GM10248 (cell line): ENCODE measurements at regions not wholly inside any gene's neighbourhood (a gene's known extent, or its start where the extent isn't known, plus 50 kb on each side); places are given as distances from the start of the nearest gene placed in this dataset.

Source experiments
- CTCF ChIA-PET: fragments of 300-600 bp; sonication (Branson Sonifier 250); formaldehyde crosslinking; extraction: SDS; loops from one replicate; lab custom pipeline; 2021; ENCODE audit warnings: antibody characterized with exemption; lab: Yijun Ruan, JAX
- POLR2A ChIA-PET: fragments of 350-650 bp; sonication (Branson Sonifier 250); formaldehyde crosslinking; extraction: SDS; loops from one replicate; lab custom pipeline; 2020; ENCODE audit warnings: antibody characterized with exemption; lab: Yijun Ruan, JAX
- DNase-seq: peaks from one replicate; pipeline ENCODE4 v3.0.0; 2012; ENCODE audit errors: extremely low spot score
- TF ChIP-seq, protein P1 (sequence below): IDR thresholded peaks from 2 replicates; pipeline ENCODE4 v1.5.1; 2012; ENCODE audit warnings: mild to moderate bottlenecking, low read depth; ENCODE audit errors: extremely low read depth, missing control alignments, control extremely low read depth

DNA sequence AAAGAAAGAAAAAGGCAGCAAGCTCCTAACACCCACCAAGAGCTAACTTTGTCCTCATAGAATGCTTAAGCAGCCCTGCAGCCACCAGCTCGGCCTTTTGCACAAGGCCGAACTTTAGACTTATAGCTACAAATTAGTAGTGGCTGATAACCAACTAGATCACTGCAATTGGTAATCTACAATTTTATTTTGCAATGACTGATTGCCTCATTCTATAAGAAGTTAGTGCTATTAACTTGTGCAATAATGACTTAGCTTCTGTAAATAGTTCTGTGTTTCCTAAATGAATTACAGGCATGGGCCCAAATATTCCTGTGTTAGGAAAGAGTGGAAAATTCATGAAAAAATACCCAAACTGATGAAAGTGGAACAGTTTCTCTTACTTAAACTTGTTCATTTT, 284.8 kb upstream of the CFAP20DC start:
- POLR2A ChIA-PET = no interaction called here
- TF ChIP-seq, protein P1, sequence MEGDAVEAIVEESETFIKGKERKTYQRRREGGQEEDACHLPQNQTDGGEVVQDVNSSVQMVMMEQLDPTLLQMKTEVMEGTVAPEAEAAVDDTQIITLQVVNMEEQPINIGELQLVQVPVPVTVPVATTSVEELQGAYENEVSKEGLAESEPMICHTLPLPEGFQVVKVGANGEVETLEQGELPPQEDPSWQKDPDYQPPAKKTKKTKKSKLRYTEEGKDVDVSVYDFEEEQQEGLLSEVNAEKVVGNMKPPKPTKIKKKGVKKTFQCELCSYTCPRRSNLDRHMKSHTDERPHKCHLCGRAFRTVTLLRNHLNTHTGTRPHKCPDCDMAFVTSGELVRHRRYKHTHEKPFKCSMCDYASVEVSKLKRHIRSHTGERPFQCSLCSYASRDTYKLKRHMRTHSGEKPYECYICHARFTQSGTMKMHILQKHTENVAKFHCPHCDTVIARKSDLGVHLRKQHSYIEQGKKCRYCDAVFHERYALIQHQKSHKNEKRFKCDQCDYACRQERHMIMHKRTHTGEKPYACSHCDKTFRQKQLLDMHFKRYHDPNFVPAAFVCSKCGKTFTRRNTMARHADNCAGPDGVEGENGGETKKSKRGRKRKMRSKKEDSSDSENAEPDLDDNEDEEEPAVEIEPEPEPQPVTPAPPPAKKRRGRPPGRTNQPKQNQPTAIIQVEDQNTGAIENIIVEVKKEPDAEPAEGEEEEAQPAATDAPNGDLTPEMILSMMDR = no peak
- DNase-seq = no peak
- CTCF ChIA-PET = interaction anchor here (1.4 to 2.2 kb wide), 4 partner anchors 12 to 21 kb away, joined by 4 to 8 read pairs (median 5); no protein-coding TSS in a partner anchor

DNA sequence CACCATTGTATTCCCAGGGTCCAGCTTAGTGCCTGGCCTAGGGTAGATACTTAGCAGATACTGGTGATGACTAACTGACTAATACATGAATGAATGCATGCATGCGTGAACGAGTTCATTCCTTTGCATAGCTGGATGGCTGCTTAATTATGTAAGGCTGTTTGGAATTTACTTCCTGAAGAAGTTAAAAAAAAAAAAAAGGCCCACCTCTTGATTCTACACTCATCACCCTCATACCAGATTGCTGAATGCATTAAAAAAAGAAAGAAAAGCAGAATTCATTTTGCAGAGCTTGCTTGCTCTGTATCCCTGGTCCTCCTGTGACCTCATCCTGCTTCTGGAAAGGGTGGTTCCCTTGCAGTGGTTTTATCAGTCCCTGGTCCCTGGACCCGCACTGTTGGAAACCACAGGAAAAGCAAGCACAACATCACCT, 277.6 kb upstream of the CFAP20DC start:
- ChIA-PET CTCF (interaction anchor here (0.8 to 2.5 kb wide), 5 partner anchors 14 to 95 kb away, joined by 3 to 10 read pairs (median 3); no protein-coding TSS in a partner anchor), POLR2A (no interaction called here)
- TF ChIP-seq, protein P1 = no peak
- DNase-seq = no peak

DNA sequence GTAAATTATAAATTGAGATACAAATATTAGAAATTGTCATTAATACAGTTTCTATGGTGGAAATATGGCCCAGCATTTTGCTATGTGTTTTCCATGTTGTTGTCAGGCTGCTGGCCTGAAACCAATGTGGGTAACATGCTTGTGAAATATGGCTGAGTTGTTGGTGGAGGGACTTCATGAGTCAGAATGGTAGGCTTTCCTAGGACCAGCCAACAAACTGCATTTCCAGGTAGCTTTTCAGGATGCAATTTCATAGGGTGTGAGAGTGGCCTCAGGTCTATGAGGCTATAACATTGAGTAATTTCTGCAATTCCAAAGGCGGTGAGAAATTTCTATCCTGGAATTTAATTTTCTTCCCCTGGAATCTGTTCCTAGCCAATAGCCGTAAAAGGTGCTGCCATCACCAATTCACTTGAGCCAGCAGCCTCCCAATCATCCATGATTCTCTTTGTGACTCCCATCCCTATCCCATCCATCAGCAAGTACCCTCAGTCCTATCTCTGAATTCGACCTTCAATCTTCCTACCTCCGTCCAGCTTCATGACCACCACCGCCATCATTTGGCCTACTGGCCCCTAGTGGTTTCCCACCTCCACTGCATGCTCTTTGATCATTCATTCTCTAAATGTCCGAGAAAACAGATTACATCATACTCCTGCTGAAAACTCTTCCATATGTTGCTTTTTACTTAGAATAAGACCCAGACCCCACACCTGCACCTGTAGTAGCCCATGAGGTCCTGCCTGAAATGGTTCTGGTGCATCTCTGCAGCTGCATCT, 276.6 kb upstream of the CFAP20DC start:
- no peak for DNase-seq
- CTCF ChIA-PET = interaction anchor here (0.9 to 2.5 kb wide), 3 partner anchors 13 to 96 kb away, joined by 3 to 10 read pairs (median 3); no protein-coding TSS in a partner anchor
- POLR2A ChIA-PET = no interaction called here
- TF ChIP-seq, protein P1 = peak; percentile 10

DNA sequence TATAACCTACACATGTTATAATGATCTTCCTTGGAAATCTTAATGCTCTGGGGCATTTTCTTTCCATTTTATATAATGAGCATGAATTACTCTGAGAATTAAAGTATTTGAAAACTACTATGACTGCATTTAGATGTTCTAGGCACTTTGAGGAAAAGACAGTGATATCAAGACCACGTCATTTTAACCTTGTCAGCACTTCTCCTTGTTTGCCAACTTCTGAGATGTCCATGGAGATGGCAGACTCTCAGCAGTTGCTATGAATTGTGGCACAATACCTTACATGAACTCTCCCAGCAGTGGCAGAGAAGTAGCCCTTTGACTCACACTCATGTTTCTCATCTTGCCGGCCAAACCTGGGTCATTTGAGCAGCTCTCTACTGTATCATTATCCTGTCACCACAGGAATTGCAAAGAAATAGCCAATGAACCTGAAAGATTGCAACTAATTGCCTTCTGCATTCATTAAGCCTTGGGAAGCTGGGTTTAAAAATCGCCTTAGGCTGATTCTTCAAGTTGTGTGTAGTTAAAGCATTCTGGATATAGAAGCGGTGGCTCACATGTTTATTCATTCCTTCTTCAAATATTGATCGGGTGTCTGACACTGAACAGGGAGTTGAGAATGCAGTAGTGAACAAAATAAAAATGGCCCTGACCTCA, 272.2 kb upstream of the CFAP20DC start:
- ChIA-PET POLR2A (no interaction called here), CTCF (interaction anchor here (1.1 to 1.8 kb wide), 2 partner anchors 9 to 13 kb away, joined by 3 to 4 read pairs; no protein-coding TSS in a partner anchor)
- no peak for DNase-seq

DNA sequence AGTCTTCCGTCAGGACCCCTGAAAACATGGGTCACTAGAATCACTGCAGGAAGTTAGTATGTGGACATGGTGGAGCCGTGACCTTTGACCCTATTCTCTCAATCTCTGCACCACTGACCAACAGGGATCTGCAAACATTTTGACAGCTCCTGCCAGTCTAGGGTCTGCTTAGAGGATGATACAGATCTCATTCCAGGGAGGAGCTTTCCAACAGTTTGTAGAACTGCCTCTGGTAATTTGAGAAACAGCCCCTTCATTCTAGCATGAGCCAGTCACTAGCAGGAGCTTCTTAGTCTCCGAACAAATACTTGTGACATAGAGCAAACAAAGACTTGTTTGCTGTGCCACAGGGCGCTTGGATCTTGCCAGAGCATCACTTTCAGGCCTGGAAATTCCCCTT, 270.3 kb upstream of the CFAP20DC start:
- TF ChIP-seq, protein P1 = no peak
- ChIA-PET POLR2A (no interaction called here), CTCF (interaction anchor here (0.8 to 1.3 kb wide), 2 partner anchors 11 to 13 kb away, joined by 3 read pairs; no protein-coding TSS in a partner anchor)
- DNase-seq = no peak

More for the DNA sequence above, 272.2 kb upstream of the CFAP20DC start:
- TF ChIP-seq, protein P1 = no peak

DNA sequence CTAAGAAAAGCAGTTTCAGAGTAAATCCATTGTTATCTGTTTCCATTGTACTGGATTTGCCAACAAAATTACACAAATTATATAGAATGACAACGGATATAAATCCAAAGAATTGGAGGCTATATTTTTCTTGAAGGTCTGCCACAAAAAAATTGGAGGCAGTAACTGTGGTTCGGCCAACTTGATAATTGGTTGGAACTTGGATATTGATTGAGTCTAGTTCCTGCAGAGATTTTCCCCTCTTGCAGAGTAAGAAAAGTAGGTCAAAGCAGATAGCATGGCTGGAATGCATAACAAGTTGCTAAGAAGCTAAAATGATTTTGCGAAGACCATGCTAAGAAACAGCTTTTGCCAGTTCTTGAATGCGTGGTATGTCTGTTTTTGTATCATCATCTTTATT, 269.6 kb upstream of the CFAP20DC start:
- TF ChIP-seq, protein P1 = no peak
- DNase-seq = no peak
- ChIA-PET CTCF (interaction anchor here (1.3 kb wide), 1 partner anchor 11 kb away, joined by 3 read pairs; no protein-coding TSS in a partner anchor), POLR2A (no interaction called here)
